SK-N-SH treated with all-trans-retinoic acid at 6 μM for 48 hours (cell line): ENCODE measurements at regions not wholly inside any gene's neighbourhood (a gene's known extent, or its start where the extent isn't known, plus 50 kb on each side); places are given as distances from the start of the nearest gene placed in this dataset.

Source experiments
- ATAC-seq: fragments of 200-7000 bp; cut with Tn5 transposase; 3 replicates; pipeline ENCODE4 v1.9.1; 2020; ENCODE audit warnings: mild to moderate bottlenecking, moderate library complexity
- ARNTL ChIP-seq: fragments of 450-650 bp; formaldehyde crosslinking; IDR thresholded peaks from 2 replicates; pipeline ENCODE4 v1.5.0; 2020; ENCODE audit warnings: low read depth, mild to moderate bottlenecking, moderate library complexity, borderline replicate concordance
- BACH2 ChIP-seq: fragments of 250-450 bp; sonication (Bioruptor Pico); IDR thresholded peaks from 2 replicates; pipeline ENCODE4 v1.9.0; 2021; ENCODE audit warnings: mild to moderate bottlenecking, borderline replicate concordance
- CREB5 ChIP-seq: fragments of 250-450 bp; sonication (Bioruptor Pico); IDR thresholded peaks from 2 replicates; pipeline ENCODE4 v1.5.1; 2020; ENCODE audit warnings: low read depth, mild to moderate bottlenecking, moderate library complexity
- CSDC2 ChIP-seq: fragments of 250-450 bp; sonication (Bioruptor Pico); IDR thresholded peaks from 2 replicates; pipeline ENCODE4 v1.5.0; 2020; ENCODE audit warnings: mild to moderate bottlenecking, moderate library complexity
- CSRNP3 ChIP-seq: fragments of 250-450 bp; sonication (Bioruptor Pico); IDR thresholded peaks from 2 replicates; pipeline ENCODE4 v1.5.1; 2021; ENCODE audit warnings: mild to moderate bottlenecking, moderate library complexity
- ESRRG ChIP-seq: fragments of 250-450 bp; sonication (Bioruptor Pico); IDR thresholded peaks from 2 replicates; pipeline ENCODE4 v1.6.1; 2021; ENCODE audit warnings: mild to moderate bottlenecking
- GLIS3 ChIP-seq: fragments of 250-450 bp; sonication (Bioruptor Pico); IDR thresholded peaks from 2 replicates; pipeline ENCODE4 v1.5.0; 2020; ENCODE audit warnings: mild to moderate bottlenecking, moderate library complexity
- ISL1 ChIP-seq: fragments of 250-450 bp; sonication (Bioruptor Pico); IDR thresholded peaks from 2 replicates; pipeline ENCODE4 v2.1.2; 2022; ENCODE audit warnings: mild to moderate bottlenecking, moderate library complexity
- OSR1 ChIP-seq: fragments of 250-450 bp; sonication (Bioruptor Pico); IDR thresholded peaks from 2 replicates; pipeline ENCODE4 v1.8.0; 2022; ENCODE audit warnings: moderate library complexity, mild to moderate bottlenecking, inconsistent platforms
- PATZ1 ChIP-seq: fragments of 250-450 bp; sonication (Bioruptor Pico); IDR thresholded peaks from 2 replicates; pipeline ENCODE4 v1.8.0; 2020; ENCODE audit warnings: mild to moderate bottlenecking, moderate library complexity, borderline replicate concordance
- POU6F1 ChIP-seq: fragments of 250-450 bp; sonication (Bioruptor Pico); IDR thresholded peaks from 2 replicates; pipeline ENCODE4 v1.8.0; 2021; ENCODE audit warnings: low read depth, mild to moderate bottlenecking, moderate library complexity, borderline replicate concordance
- PPARA ChIP-seq: fragments of 250-450 bp; sonication (Bioruptor Pico); IDR thresholded peaks from 2 replicates; pipeline ENCODE4 v1.5.0; 2020; ENCODE audit warnings: mild to moderate bottlenecking, borderline replicate concordance
- RARB ChIP-seq: fragments of 250-450 bp; sonication (Bioruptor Pico); IDR thresholded peaks from 2 replicates; pipeline ENCODE4 v1.8.0; 2021; ENCODE audit warnings: mild to moderate bottlenecking, moderate library complexity
- SNAI2 ChIP-seq: fragments of 250-450 bp; sonication (Bioruptor Pico); IDR thresholded peaks from 2 replicates; pipeline ENCODE4 v1.5.0; 2020; ENCODE audit warnings: mild to moderate bottlenecking, moderate library complexity
- TOX ChIP-seq: fragments of 250-450 bp; sonication (Bioruptor Pico); IDR thresholded peaks from 2 replicates; pipeline ENCODE4 v1.8.0; 2021; ENCODE audit warnings: mild to moderate bottlenecking, moderate library complexity, borderline replicate concordance
- ZFP3 ChIP-seq: fragments of 250-450 bp; sonication (Bioruptor Pico); IDR thresholded peaks from 2 replicates; pipeline ENCODE4 v1.5.0; 2020; ENCODE audit warnings: mild to moderate bottlenecking, moderate library complexity
- ZFP30 ChIP-seq: fragments of 450-650 bp; formaldehyde crosslinking; IDR thresholded peaks from 2 replicates; pipeline ENCODE4 v1.5.0; 2022; ENCODE audit warnings: mild to moderate bottlenecking, moderate library complexity
- ZNF565 ChIP-seq: fragments of 450-650 bp; formaldehyde crosslinking; conservative IDR thresholded peaks from 2 replicates; pipeline ENCODE4 v1.5.0; 2020; ENCODE audit warnings: low read depth, mild to moderate bottlenecking, moderate library complexity
- ZNF70 ChIP-seq: fragments of 450-650 bp; formaldehyde crosslinking; IDR thresholded peaks from 2 replicates; pipeline ENCODE4 v1.5.0; 2020; ENCODE audit warnings: mild to moderate bottlenecking, moderate library complexity
- ZNF8 ChIP-seq: fragments of 450-650 bp; formaldehyde crosslinking; IDR thresholded peaks from 2 replicates; pipeline ENCODE4 v1.5.0; 2020; ENCODE audit warnings: mild to moderate bottlenecking, moderate library complexity

GRCh38 chr12:42767326-42767954 lies 177.9 kb upstream of the PRICKLE1 start:
- TF ChIP-seq ESRRG (CRISPR knock-in tag) (no peak), ZNF70 (CRISPR knock-in tag) (no peak), ISL1 (CRISPR knock-in tag) (no peak), ARNTL (CRISPR knock-in tag) (no peak), TOX (CRISPR knock-in tag) (no peak), ZNF565 (CRISPR knock-in tag) (no peak), ZFP30 (CRISPR knock-in tag) (no peak), PPARA (CRISPR knock-in tag) (no peak), POU6F1 (CRISPR knock-in tag) (no peak), OSR1 (CRISPR knock-in tag) (no peak), ZNF8 (CRISPR knock-in tag) (no peak), PATZ1 (CRISPR knock-in tag) (no peak), CSRNP3 (CRISPR knock-in tag) (no peak), ZFP3 (CRISPR knock-in tag) (no peak), BACH2 (CRISPR knock-in tag) (no peak), CREB5 (no peak)
- ATAC-seq = no peak

GRCh38 chr12:42766754-42767153 lies 177.2 kb upstream of the PRICKLE1 start:
- ATAC-seq = no peak
- TF ChIP-seq CREB5 (no peak), SNAI2 (no peak), CSDC2 (CRISPR knock-in tag) (no peak), PATZ1 (CRISPR knock-in tag) (no peak), ISL1 (CRISPR knock-in tag) (no peak), ESRRG (CRISPR knock-in tag) (no peak), RARB (CRISPR knock-in tag) (no peak), GLIS3 (CRISPR knock-in tag) (no peak)

- no peak for ATAC-seq
- TF ChIP-seq PATZ1 (CRISPR knock-in tag) = no peak
- TF ChIP-seq POU6F1 (CRISPR knock-in tag) = no peak
- TF ChIP-seq ARNTL (CRISPR knock-in tag) = no peak
- no peak for TF ChIP-seq ZNF8 (CRISPR knock-in tag)
- no peak for TF ChIP-seq ZNF565 (CRISPR knock-in tag)
- no peak for TF ChIP-seq ESRRG (CRISPR knock-in tag)
- TF ChIP-seq PPARA (CRISPR knock-in tag) = no peak
- no peak for TF ChIP-seq CREB5
- TF ChIP-seq ZFP3 (CRISPR knock-in tag) = no peak
Measured at GRCh38 chr12:42766026-42766425, 176.5 kb upstream of the PRICKLE1 start.
